DOHH2 (cell line): ENCODE measurements at regions not wholly inside any gene's neighbourhood (a gene's known extent, or its start where the extent isn't known, plus 50 kb on each side); places are given as distances from the start of the nearest gene placed in this dataset.

Source experiments
- CTCF ChIP-seq: fragments of 200-600 bp; sonication (generic); IDR thresholded peaks from one replicate; pipeline ENCODE4 v1.5.1; 2014; ENCODE audit warnings: antibody characterized with exemption, mild to moderate bottlenecking, low read depth, low read length; ENCODE audit not compliant: poor library complexity, severe bottlenecking
- EZH2phosphoT487 ChIP-seq: fragments of 200-600 bp; sonication (generic); IDR thresholded peaks from 2 replicates; pipeline ENCODE4 v1.6.1; 2017; ENCODE audit warnings: borderline replicate concordance, mild to moderate bottlenecking, antibody characterized with exemption, low read length, moderate library complexity, mixed read lengths

- TF ChIP-seq EZH2phosphoT487 (no peak), CTCF (peak; percentile 75)
Measured at GRCh38 chr5:62779010-62779422, 200.4 kb downstream of the LRRC70 start.
